RWPE2 (cell line): ENCODE measurements at regions not wholly inside any gene's neighbourhood (a gene's known extent, or its start where the extent isn't known, plus 50 kb on each side); places are given as distances from the start of the nearest gene placed in this dataset.

Source experiments
- ATAC-seq: fragments of 200-7000 bp; cut with Tn5 transposase; 3 replicates; pipeline ENCODE4 v1.9.1; 2021; ENCODE audit warnings: low read depth
- DNase-seq: peaks from one replicate; pipeline ENCODE4 v3.0.0-alpha.2; 2020; ENCODE audit warnings: low spot score
- H3K27ac ChIP-seq: fragments of 450-650 bp; 2 replicates; pipeline ENCODE4 v1.5.1; 2017; ENCODE audit warnings: mild to moderate bottlenecking; ENCODE audit not compliant: poor library complexity, severe bottlenecking
- H3K27me3 ChIP-seq: fragments of 250-450 bp; sonication (Bioruptor Pico); 2 replicates; pipeline ENCODE4 v1.5.1; 2021; ENCODE audit warnings: mild to moderate bottlenecking, moderate library complexity; ENCODE audit not compliant: insufficient read depth, poor library complexity, severe bottlenecking
- H3K36me3 ChIP-seq: fragments of 250-450 bp; sonication (Bioruptor Pico); 2 replicates; pipeline ENCODE4 v1.5.1; 2020; ENCODE audit warnings: low read depth, mild to moderate bottlenecking, moderate library complexity
- H3K4me1 ChIP-seq: fragments of 250-450 bp; sonication (Bioruptor Pico); 2 replicates; pipeline ENCODE4 v1.5.1; 2021; ENCODE audit warnings: mild to moderate bottlenecking, moderate library complexity; ENCODE audit not compliant: insufficient read depth, poor library complexity, severe bottlenecking
- H3K4me3 ChIP-seq: fragments of 250-450 bp; sonication (Bioruptor Pico); 2 replicates; pipeline ENCODE4 v1.5.1; 2021; ENCODE audit warnings: mild to moderate bottlenecking, moderate library complexity; ENCODE audit not compliant: severe bottlenecking
- H3K9me3 ChIP-seq: fragments of 250-450 bp; sonication (Bioruptor Pico); 2 replicates; pipeline ENCODE4 v1.5.1; 2021; ENCODE audit warnings: mild to moderate bottlenecking, moderate library complexity; ENCODE audit not compliant: severe bottlenecking
- TF ChIP-seq, protein P1 (sequence below): fragments of 450-650 bp; IDR thresholded peaks from one replicate; pipeline ENCODE4 v1.5.1; 2017; ENCODE audit warnings: mild to moderate bottlenecking, moderate library complexity; ENCODE audit not compliant: poor library complexity, severe bottlenecking

- H3K4me3 ChIP-seq, result no peak overlapping the region
- DNase-seq (no peak), ATAC-seq (no peak)
- no peaks in the 10 kb centered on the region for H3K9me3 ChIP-seq
- H3K36me3 ChIP-seq, result no peaks in the 10 kb centered on the region
- H3K4me1 ChIP-seq, result no peaks in the 10 kb centered on the region
- TF ChIP-seq, protein P1, sequence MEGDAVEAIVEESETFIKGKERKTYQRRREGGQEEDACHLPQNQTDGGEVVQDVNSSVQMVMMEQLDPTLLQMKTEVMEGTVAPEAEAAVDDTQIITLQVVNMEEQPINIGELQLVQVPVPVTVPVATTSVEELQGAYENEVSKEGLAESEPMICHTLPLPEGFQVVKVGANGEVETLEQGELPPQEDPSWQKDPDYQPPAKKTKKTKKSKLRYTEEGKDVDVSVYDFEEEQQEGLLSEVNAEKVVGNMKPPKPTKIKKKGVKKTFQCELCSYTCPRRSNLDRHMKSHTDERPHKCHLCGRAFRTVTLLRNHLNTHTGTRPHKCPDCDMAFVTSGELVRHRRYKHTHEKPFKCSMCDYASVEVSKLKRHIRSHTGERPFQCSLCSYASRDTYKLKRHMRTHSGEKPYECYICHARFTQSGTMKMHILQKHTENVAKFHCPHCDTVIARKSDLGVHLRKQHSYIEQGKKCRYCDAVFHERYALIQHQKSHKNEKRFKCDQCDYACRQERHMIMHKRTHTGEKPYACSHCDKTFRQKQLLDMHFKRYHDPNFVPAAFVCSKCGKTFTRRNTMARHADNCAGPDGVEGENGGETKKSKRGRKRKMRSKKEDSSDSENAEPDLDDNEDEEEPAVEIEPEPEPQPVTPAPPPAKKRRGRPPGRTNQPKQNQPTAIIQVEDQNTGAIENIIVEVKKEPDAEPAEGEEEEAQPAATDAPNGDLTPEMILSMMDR, result no peak
- H3K27ac ChIP-seq, result no peak overlapping the region
- no peaks in the 10 kb centered on the region for H3K27me3 ChIP-seq
Measured at GRCh38 chr6:112927641-112928320, 580.7 kb downstream of the RFPL4B start.

- no peak for DNase-seq
- no peaks in the 10 kb centered on the region for H3K4me1 ChIP-seq
- no peak overlapping the region for H3K4me3 ChIP-seq
- H3K9me3 ChIP-seq, result peaks cover 2% of the 10 kb centered on the region
- no peak for ATAC-seq
- TF ChIP-seq, protein P1, result no peak
- H3K27me3 ChIP-seq, result no peaks in the 10 kb centered on the region
- no peak overlapping the region for H3K27ac ChIP-seq
- H3K36me3 ChIP-seq, result no peaks in the 10 kb centered on the region
Measured at GRCh38 chr6:112929641-112930040, 582.5 kb downstream of the RFPL4B start.

- no peak for ATAC-seq
- Histone ChIP-seq H3K4me1 (no peaks in the 10 kb centered on the region), H3K27me3 (no peaks in the 10 kb centered on the region), H3K4me3 (no peak overlapping the region), H3K27ac (no peak overlapping the region), H3K9me3 (peaks cover 2% of the 10 kb centered on the region), H3K36me3 (no peaks in the 10 kb centered on the region)
- TF ChIP-seq, protein P1, result no peak
- no peak for DNase-seq
Measured at GRCh38 chr6:112931832-112932231, 584.7 kb downstream of the RFPL4B start.

GRCh38 chr6:112933947-112934346 lies 586.8 kb downstream of the RFPL4B start:
- H3K36me3 ChIP-seq, result no peaks in the 10 kb centered on the region
- H3K27me3 ChIP-seq, result no peaks in the 10 kb centered on the region
- H3K4me3 ChIP-seq, result no peak overlapping the region
- no peak overlapping the region for H3K27ac ChIP-seq
- ATAC-seq (no peak), DNase-seq (no peak)
- TF ChIP-seq, protein P1, result no peak
- H3K4me1 ChIP-seq, result no peaks in the 10 kb centered on the region
- H3K9me3 ChIP-seq, result peaks cover 2% of the 10 kb centered on the region
